HL-60 (cell line): ENCODE measurements at regions not wholly inside any gene's neighbourhood (a gene's known extent, or its start where the extent isn't known, plus 50 kb on each side); places are given as distances from the start of the nearest gene placed in this dataset.

Experiments used
- DNase-seq, 2 experiments: peaks; one replicate each; pipeline ENCODE4 v3.0.0-alpha.2; 2010 to 2020; ENCODE audit warnings: low read depth in 1 of 2, low spot score in 1 of 2
- H3K27ac ChIP-seq: fragments of 250-450 bp; sonication (Bioruptor Pico); replicated peaks from 2 replicates; pipeline ENCODE4 v1.5.1; 2020; ENCODE audit warnings: mild to moderate bottlenecking, moderate library complexity
- H3K27me3 ChIP-seq: fragments of 250-450 bp; sonication (Bioruptor Pico); 2 replicates; pipeline ENCODE4 v1.5.1; 2021; ENCODE audit warnings: mild to moderate bottlenecking, moderate library complexity; ENCODE audit not compliant: insufficient read depth, poor library complexity, severe bottlenecking
- H3K4me3 ChIP-seq: replicated peaks from 2 replicates; pipeline ENCODE4 v1.5.1; 2011; ENCODE audit warnings: mild to moderate bottlenecking, control low read depth, low read length; ENCODE audit not compliant: insufficient read depth
- GABPA ChIP-seq: IDR thresholded peaks from 2 replicates; pipeline ENCODE4 v1.6.1; 2012; ENCODE audit warnings: low read depth
- POLR2AphosphoS5 ChIP-seq: IDR thresholded peaks from 2 replicates; pipeline ENCODE4 v1.6.1; 2012; ENCODE audit warnings: low read depth
- REST ChIP-seq: IDR thresholded peaks from 2 replicates; pipeline ENCODE4 v1.6.1; 2012; ENCODE audit warnings: low read depth; ENCODE audit not compliant: insufficient replicate concordance
- SPI1 ChIP-seq: IDR thresholded peaks from 2 replicates; pipeline ENCODE4 v1.6.1; 2012; ENCODE audit warnings: low read depth, mild to moderate bottlenecking, borderline replicate concordance
- TF ChIP-seq, protein P1 (sequence below): IDR thresholded peaks from one replicate; pipeline ENCODE4 v1.5.1; 2011; ENCODE audit warnings: low read length, control low read depth, inconsistent platforms; ENCODE audit not compliant: insufficient read depth

DNA sequence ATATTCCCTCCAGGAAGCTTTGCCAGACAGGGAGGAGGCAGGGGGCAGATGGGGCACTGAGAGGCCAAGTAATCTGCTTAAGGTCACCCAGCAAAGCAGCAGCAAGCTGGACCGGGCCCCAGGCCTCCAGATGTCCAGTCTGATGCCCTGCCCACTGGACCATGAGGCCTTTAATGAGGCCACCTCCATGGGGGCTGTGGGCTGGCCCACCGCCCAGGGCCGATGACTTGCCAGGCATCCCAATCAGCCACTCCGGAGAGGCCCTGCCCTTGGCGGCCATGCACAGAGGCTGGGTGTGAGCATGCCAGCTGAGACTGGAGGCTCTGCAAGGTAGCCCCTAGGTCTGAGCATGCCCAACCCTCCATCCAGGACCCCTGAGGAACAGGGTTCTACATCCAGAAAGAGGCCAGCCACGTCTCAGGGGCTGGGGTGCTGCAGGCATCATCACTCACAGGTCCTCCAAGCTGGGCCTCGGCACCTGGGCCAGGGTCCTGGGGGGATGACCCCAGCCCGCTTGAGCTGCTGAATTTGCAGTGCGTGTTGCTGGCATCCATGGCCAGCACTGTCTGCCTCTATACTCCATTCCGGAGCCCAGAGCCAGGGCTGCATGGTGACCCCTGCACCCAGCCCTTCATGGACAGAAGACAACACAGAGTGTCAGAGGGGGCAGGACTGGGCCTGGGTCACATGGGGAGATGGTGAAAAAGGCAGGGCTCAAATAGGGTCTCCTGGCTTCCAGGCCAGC is 164.2 kb downstream of the INHBB start:
- DNase-seq = no peak
- peaks cover 2% of the 10 kb centered on the region for H3K27me3 ChIP-seq
- no peak overlapping the region for H3K27ac ChIP-seq
- TF ChIP-seq, protein P1, sequence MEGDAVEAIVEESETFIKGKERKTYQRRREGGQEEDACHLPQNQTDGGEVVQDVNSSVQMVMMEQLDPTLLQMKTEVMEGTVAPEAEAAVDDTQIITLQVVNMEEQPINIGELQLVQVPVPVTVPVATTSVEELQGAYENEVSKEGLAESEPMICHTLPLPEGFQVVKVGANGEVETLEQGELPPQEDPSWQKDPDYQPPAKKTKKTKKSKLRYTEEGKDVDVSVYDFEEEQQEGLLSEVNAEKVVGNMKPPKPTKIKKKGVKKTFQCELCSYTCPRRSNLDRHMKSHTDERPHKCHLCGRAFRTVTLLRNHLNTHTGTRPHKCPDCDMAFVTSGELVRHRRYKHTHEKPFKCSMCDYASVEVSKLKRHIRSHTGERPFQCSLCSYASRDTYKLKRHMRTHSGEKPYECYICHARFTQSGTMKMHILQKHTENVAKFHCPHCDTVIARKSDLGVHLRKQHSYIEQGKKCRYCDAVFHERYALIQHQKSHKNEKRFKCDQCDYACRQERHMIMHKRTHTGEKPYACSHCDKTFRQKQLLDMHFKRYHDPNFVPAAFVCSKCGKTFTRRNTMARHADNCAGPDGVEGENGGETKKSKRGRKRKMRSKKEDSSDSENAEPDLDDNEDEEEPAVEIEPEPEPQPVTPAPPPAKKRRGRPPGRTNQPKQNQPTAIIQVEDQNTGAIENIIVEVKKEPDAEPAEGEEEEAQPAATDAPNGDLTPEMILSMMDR = no peak
- TF ChIP-seq GABPA (no peak), POLR2AphosphoS5 (no peak), SPI1 (no peak), REST (no peak)
- no peak overlapping the region for H3K4me3 ChIP-seq

GRCh38 chr2:120510751-120511395 is 164.9 kb downstream of the INHBB start:
- H3K27me3 ChIP-seq = peaks cover 2% of the 10 kb centered on the region
- TF ChIP-seq, protein P1 = no peak
- TF ChIP-seq SPI1 = no peak
- no peak for TF ChIP-seq REST
- TF ChIP-seq POLR2AphosphoS5 = no peak
- no peak for TF ChIP-seq GABPA
- no peak overlapping the region for H3K4me3 ChIP-seq
- no peak for DNase-seq
- no peak overlapping the region for H3K27ac ChIP-seq

GRCh38 chr2:120511536-120511935 is 165.6 kb downstream of the INHBB start:
- H3K4me3 ChIP-seq = no peak overlapping the region

More at GRCh38 chr2:120511536-120511935, 165.6 kb downstream of the INHBB start:
- no peak for DNase-seq
- no peak overlapping the region for H3K27ac ChIP-seq
- TF ChIP-seq SPI1 (no peak), REST (no peak), GABPA (no peak), POLR2AphosphoS5 (no peak)
- TF ChIP-seq, protein P1 = no peak
- H3K27me3 ChIP-seq = peaks cover 2% of the 10 kb centered on the region
